ENCODE measurements at regions not wholly inside any gene's neighbourhood (a gene's known extent, or its start where the extent isn't known, plus 50 kb on each side); places are given as distances from the start of the nearest gene placed in this dataset.

DNA sequence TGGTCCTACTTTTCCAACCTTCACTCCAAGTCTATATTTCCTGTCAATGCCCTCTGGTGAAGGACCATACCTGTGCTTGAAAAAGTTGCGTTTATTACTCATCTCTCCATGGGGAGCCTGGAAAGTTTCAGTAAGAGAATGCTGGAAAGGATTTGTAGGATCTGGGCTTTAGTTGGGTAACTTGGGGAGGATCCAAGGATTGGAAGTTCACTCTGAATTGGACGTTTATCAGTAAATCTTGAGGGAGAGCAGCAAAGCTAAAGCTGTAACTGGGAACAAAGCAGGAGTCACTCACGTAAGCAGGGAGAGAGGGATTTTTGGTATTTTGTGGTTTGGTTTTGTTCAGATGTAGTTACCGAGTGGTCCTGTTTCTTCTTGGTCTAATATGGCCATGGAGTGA, 51.4 kb upstream of the NPVF start:
- DNase-seq (ENCODE audit: low read depth in 1 of 2, low spot score in 1 of 2) = no peak
- H3K4me3 ChIP-seq = no peak overlapping the region
- CTCF ChIA-PET = interaction anchor here (0.9 kb wide), 1 partner anchor 110 kb away, joined by 3 read pairs; no protein-coding TSS in a partner anchor
- WGBS (ENCODE audit: missing lambda C conversion rate) = 22% methylated on average over 4 of the region's 4 CpGs
- no peak overlapping the region for H3K27ac ChIP-seq
- H3K4me1 ChIP-seq = no peaks in the 10 kb centered on the region
- no peak overlapping the region for H3K4me2 ChIP-seq
- H3K9me3 ChIP-seq = no peaks in the 10 kb centered on the region
- TF ChIP-seq, protein P1, sequence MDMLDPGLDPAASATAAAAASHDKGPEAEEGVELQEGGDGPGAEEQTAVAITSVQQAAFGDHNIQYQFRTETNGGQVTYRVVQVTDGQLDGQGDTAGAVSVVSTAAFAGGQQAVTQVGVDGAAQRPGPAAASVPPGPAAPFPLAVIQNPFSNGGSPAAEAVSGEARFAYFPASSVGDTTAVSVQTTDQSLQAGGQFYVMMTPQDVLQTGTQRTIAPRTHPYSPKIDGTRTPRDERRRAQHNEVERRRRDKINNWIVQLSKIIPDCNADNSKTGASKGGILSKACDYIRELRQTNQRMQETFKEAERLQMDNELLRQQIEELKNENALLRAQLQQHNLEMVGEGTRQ (IDR thresholded peaks at IDR 0.05) = no peak
- TF ChIP-seq, protein P2, sequence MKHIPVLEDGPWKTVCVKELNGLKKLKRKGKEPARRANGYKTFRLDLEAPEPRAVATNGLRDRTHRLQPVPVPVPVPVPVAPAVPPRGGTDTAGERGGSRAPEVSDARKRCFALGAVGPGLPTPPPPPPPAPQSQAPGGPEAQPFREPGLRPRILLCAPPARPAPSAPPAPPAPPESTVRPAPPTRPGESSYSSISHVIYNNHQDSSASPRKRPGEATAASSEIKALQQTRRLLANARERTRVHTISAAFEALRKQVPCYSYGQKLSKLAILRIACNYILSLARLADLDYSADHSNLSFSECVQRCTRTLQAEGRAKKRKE (CRISPR knock-in tag; IDR thresholded peaks at IDR 0.05; ENCODE audit: low read depth) = no peak
- TF ChIP-seq JUNB (IDR thresholded peaks at IDR 0.05) = no peak
- no peak for TF ChIP-seq FOSL2 (IDR thresholded peaks at IDR 0.05)
- no peak for TF ChIP-seq FOSL2 (CRISPR knock-in tag; IDR thresholded peaks at IDR 0.05)
- no peak for TF ChIP-seq HOXA7 (CRISPR knock-in tag; IDR thresholded peaks at IDR 0.05)
- TF ChIP-seq EP300 (IDR thresholded peaks at IDR 0.05) = no peak
- TF ChIP-seq, protein P3, sequence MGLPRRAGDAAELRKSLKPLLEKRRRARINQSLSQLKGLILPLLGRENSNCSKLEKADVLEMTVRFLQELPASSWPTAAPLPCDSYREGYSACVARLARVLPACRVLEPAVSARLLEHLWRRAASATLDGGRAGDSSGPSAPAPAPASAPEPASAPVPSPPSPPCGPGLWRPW (IDR thresholded peaks at IDR 0.05) = no peak
- TF ChIP-seq TP53 (CRISPR knock-in tag; IDR thresholded peaks at IDR 0.05) = no peak
- no peak for TF ChIP-seq ZC3H11A (IDR thresholded peaks at IDR 0.05)
- TF ChIP-seq CBX8 (IDR thresholded peaks at IDR 0.05) = no peak
- no peak for TF ChIP-seq MAFK (IDR thresholded peaks at IDR 0.05; ENCODE audit: partially characterized antibody)
- no peak for TF ChIP-seq HDAC2 (IDR thresholded peaks at IDR 0.05)
- no peak for TF ChIP-seq CEBPB (IDR thresholded peaks at IDR 0.05)
- no peak for TF ChIP-seq MAZ (IDR thresholded peaks at IDR 0.05; ENCODE audit: borderline replicate concordance, low read depth, low read length)
- no peak for TF ChIP-seq POLR2A (IDR thresholded peaks at IDR 0.05; ENCODE audit: low read length)
- POLR2A ChIA-PET = no interaction called here
- no peak for ATAC-seq
- no peak for FAIRE-seq

DNA sequence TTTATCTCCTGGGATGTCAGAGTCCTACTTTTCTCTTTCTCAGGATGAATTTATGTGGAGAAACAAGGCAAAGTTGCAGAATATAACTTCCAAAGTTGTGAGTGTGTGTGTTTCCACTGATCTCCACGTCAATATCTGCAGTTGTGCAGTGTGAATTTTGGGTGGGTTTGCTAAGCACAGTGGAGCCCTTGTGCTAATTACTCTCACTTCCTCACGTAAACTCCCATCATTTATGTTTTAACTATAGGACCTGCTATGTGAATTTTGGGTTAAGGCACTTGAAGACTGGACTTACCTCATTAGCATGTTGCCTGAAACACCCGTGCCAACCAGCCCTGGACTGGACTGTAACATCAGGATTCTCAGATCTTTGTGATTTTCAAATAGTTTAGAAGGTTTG, 51.9 kb upstream of the NPVF start:
- CTCF ChIA-PET = interaction anchor here (0.9 kb wide), 1 partner anchor 109 kb away, joined by 3 read pairs; no protein-coding TSS in a partner anchor
- FAIRE-seq (no peak), DNase-seq (ENCODE audit: low read depth in 1 of 2, low spot score in 1 of 2) (no peak), ATAC-seq (no peak)
- POLR2A ChIA-PET = no interaction called here
- no peaks in the 10 kb centered on the region for H3K9me3 ChIP-seq
- WGBS (ENCODE audit: missing lambda C conversion rate) = 2% methylated on average over 3 of the region's 3 CpGs
- no peaks in the 10 kb centered on the region for H3K4me1 ChIP-seq
- H3K4me3 ChIP-seq = no peak overlapping the region
- no peak overlapping the region for H3K4me2 ChIP-seq
- TF ChIP-seq SMC3 (IDR thresholded peaks at IDR 0.05) (no peak), RAD21 (conservative IDR thresholded peaks at IDR 0.05 in 1 of 2, IDR thresholded peaks at IDR 0.05 in 1 of 2) (no peak), SREBF2 (IDR thresholded peaks at IDR 0.05) (no peak), NPAS2 (CRISPR knock-in tag; IDR thresholded peaks at IDR 0.05; ENCODE audit: borderline replicate concordance) (no peak), PHF8 (IDR thresholded peaks at IDR 0.05; ENCODE audit: borderline replicate concordance, low read depth) (no peak), HDAC2 (IDR thresholded peaks at IDR 0.05) (no peak), RFX5 (IDR thresholded peaks at IDR 0.05) (no peak), EHMT2 (IDR thresholded peaks at IDR 0.05; ENCODE audit: low read depth) (no peak), CHD2 (IDR thresholded peaks at IDR 0.05; ENCODE audit: low read length, partially characterized antibody) (no peak)
- H3K27ac ChIP-seq = no peak overlapping the region

DNA sequence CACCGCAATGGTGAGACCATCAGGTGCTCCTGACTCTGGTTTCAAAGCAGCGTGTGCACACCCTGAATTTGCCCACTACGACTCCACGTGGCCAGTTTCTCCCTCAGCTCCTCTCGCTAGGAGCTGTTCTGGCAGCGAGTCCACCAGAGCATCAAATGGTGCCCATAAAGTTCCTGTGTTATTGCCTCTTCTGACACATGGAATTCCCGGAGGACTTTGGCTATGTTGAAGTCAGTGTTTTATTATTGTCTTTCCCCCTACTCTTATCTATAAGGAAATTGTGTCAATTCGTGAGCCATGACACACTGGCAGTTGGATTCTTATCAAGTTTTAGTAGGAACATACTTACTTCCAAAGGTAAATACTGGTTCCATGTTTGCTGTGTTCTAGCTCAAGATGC, 53.9 kb upstream of the NPVF start:
- DNase-seq (ENCODE audit: low read depth in 1 of 2, low spot score in 1 of 2) = no peak
- Histone ChIP-seq H3K4me1 (no peaks in the 10 kb centered on the region), H3K4me2 (no peak overlapping the region), H3K9me3 (no peaks in the 10 kb centered on the region), H3K4me3 (no peak overlapping the region), H3K27ac (no peak overlapping the region)
- CTCF ChIA-PET = no interaction called here
- 11% methylated on average over 8 of the region's 8 CpGs for WGBS (ENCODE audit: missing lambda C conversion rate)
- FAIRE-seq = no peak
- POLR2A ChIA-PET = no interaction called here
- no peak for ATAC-seq
- TF ChIP-seq RFX5 (IDR thresholded peaks at IDR 0.05) (no peak), RNF2 (IDR thresholded peaks at IDR 0.05; ENCODE audit: borderline replicate concordance, low read depth) (no peak), BHLHE40 (IDR thresholded peaks at IDR 0.05; ENCODE audit: low read depth, low read length) (no peak), NR3C1 (IDR thresholded peaks at IDR 0.05) (no peak), TP53 (CRISPR knock-in tag; IDR thresholded peaks at IDR 0.05) (no peak), RCOR1 (IDR thresholded peaks at IDR 0.05; ENCODE audit: low read depth, low read length) (no peak), MAZ (IDR thresholded peaks at IDR 0.05; ENCODE audit: borderline replicate concordance, low read depth, low read length) (no peak), EHMT2 (IDR thresholded peaks at IDR 0.05; ENCODE audit: low read depth) (no peak)
- TF ChIP-seq, protein P4, sequence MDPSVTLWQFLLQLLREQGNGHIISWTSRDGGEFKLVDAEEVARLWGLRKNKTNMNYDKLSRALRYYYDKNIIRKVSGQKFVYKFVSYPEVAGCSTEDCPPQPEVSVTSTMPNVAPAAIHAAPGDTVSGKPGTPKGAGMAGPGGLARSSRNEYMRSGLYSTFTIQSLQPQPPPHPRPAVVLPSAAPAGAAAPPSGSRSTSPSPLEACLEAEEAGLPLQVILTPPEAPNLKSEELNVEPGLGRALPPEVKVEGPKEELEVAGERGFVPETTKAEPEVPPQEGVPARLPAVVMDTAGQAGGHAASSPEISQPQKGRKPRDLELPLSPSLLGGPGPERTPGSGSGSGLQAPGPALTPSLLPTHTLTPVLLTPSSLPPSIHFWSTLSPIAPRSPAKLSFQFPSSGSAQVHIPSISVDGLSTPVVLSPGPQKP (IDR thresholded peaks at IDR 0.05; ENCODE audit: low read depth, low read length) = no peak
- TF ChIP-seq, protein P5, sequence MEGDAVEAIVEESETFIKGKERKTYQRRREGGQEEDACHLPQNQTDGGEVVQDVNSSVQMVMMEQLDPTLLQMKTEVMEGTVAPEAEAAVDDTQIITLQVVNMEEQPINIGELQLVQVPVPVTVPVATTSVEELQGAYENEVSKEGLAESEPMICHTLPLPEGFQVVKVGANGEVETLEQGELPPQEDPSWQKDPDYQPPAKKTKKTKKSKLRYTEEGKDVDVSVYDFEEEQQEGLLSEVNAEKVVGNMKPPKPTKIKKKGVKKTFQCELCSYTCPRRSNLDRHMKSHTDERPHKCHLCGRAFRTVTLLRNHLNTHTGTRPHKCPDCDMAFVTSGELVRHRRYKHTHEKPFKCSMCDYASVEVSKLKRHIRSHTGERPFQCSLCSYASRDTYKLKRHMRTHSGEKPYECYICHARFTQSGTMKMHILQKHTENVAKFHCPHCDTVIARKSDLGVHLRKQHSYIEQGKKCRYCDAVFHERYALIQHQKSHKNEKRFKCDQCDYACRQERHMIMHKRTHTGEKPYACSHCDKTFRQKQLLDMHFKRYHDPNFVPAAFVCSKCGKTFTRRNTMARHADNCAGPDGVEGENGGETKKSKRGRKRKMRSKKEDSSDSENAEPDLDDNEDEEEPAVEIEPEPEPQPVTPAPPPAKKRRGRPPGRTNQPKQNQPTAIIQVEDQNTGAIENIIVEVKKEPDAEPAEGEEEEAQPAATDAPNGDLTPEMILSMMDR (IDR thresholded peaks at IDR 0.05) = no peak
- TF ChIP-seq, protein P1 (IDR thresholded peaks at IDR 0.05) = no peak
- TF ChIP-seq, protein P6, sequence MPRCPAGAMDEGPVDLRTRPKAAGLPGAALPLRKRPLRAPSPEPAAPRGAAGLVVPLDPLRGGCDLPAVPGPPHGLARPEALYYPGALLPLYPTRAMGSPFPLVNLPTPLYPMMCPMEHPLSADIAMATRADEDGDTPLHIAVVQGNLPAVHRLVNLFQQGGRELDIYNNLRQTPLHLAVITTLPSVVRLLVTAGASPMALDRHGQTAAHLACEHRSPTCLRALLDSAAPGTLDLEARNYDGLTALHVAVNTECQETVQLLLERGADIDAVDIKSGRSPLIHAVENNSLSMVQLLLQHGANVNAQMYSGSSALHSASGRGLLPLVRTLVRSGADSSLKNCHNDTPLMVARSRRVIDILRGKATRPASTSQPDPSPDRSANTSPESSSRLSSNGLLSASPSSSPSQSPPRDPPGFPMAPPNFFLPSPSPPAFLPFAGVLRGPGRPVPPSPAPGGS (IDR thresholded peaks at IDR 0.05) = no peak

Data from A549 (cell line).